ENCODE measurements at regions not wholly inside any gene's neighbourhood (a gene's known extent, or its start where the extent isn't known, plus 50 kb on each side); places are given as distances from the start of the nearest gene placed in this dataset.

DNA sequence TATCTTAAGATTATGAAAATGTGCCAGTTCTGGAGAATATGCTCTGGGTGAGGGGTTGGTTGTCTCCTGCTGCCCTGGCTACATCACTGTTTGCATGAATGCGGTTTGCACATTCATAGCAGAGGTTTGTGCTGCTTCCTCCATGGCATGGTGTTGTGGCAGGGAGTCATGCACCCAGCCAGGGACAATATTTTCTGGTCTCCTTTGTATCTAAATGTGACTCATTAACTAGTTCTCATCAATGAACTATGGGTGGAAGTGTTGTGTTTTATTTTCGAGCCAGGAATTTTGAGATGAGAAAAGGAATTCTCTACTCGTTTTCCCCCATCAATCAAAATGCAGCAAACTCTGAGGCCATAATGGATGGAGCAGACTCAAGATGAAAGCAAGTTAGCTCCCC is 527.3 kb downstream of the SNAPC1 start:
- TF ChIP-seq, protein P1, sequence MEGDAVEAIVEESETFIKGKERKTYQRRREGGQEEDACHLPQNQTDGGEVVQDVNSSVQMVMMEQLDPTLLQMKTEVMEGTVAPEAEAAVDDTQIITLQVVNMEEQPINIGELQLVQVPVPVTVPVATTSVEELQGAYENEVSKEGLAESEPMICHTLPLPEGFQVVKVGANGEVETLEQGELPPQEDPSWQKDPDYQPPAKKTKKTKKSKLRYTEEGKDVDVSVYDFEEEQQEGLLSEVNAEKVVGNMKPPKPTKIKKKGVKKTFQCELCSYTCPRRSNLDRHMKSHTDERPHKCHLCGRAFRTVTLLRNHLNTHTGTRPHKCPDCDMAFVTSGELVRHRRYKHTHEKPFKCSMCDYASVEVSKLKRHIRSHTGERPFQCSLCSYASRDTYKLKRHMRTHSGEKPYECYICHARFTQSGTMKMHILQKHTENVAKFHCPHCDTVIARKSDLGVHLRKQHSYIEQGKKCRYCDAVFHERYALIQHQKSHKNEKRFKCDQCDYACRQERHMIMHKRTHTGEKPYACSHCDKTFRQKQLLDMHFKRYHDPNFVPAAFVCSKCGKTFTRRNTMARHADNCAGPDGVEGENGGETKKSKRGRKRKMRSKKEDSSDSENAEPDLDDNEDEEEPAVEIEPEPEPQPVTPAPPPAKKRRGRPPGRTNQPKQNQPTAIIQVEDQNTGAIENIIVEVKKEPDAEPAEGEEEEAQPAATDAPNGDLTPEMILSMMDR (IDR thresholded peaks at IDR 0.05), result no peak
- TF ChIP-seq ZFX (IDR thresholded peaks at IDR 0.05; ENCODE audit: borderline replicate concordance), result no peak

All from 22Rv1 (cell line).